Endodermal cell (in vitro differentiated cells): ENCODE measurements at regions not wholly inside any gene's neighbourhood (a gene's known extent, or its start where the extent isn't known, plus 50 kb on each side); places are given as distances from the start of the nearest gene placed in this dataset.
"Not testable (repeated sequence)": the region's sequence is repeated elsewhere in the genome, so short reads cannot be mapped to it uniquely, and the experiment has no call there.

Experiments used
- DNase-seq: peaks from one replicate; pipeline ENCODE4 v3.0.0-alpha.2; 2017
- H3K27ac ChIP-seq: 2 replicates; pipeline ENCODE4 v1.5.1; 2013; ENCODE audit warnings: mild to moderate bottlenecking, low read depth, low read length, moderate library complexity
- H3K27me3 ChIP-seq: 2 replicates; pipeline ENCODE4 v1.6.1; 2013; ENCODE audit warnings: mild to moderate bottlenecking, low read length, moderate library complexity; ENCODE audit not compliant: insufficient read depth, control insufficient read depth, poor library complexity, severe bottlenecking
- H3K36me3 ChIP-seq: 2 replicates; pipeline ENCODE4 v1.7.0; 2013; ENCODE audit warnings: mild to moderate bottlenecking, low read length, moderate library complexity; ENCODE audit not compliant: control insufficient read depth, insufficient read depth
- H3K4me1 ChIP-seq: one replicate; pipeline ENCODE4 v1.7.0; 2013; ENCODE audit warnings: low read length; ENCODE audit not compliant: control insufficient read depth, insufficient read depth
- H3K4me3 ChIP-seq: 2 replicates; pipeline ENCODE4 v1.5.1; 2013; ENCODE audit warnings: mild to moderate bottlenecking, low read length, moderate library complexity
- H3K9ac ChIP-seq: 2 replicates; pipeline ENCODE4 v1.6.1; 2013; ENCODE audit warnings: mild to moderate bottlenecking, low read length, moderate library complexity; ENCODE audit not compliant: poor library complexity, severe bottlenecking; ENCODE audit errors: extremely low read depth
- H3K9me3 ChIP-seq: 2 replicates; pipeline ENCODE4 v1.6.1; 2013; ENCODE audit warnings: mild to moderate bottlenecking, low read length, moderate library complexity; ENCODE audit not compliant: control insufficient read depth
- H3K27ac Mint-ChIP-seq: 2 replicates; pipeline ENCODE4 v1.8.0; 2020; ENCODE audit warnings: mixed read lengths
- H3K27me3 Mint-ChIP-seq: 2 replicates; pipeline ENCODE4 v1.8.0; 2021; ENCODE audit warnings: mild to moderate bottlenecking, mixed read lengths; ENCODE audit not compliant: insufficient read depth
- H3K36me3 Mint-ChIP-seq: 2 replicates; pipeline ENCODE4 v1.8.0; 2020; ENCODE audit warnings: low read depth, mixed read lengths
- H3K4me1 Mint-ChIP-seq: 2 replicates; pipeline ENCODE4 v1.8.0; 2020; ENCODE audit warnings: mixed read lengths
- H3K4me3 Mint-ChIP-seq: 2 replicates; pipeline ENCODE4 v1.8.0; 2020; ENCODE audit warnings: mild to moderate bottlenecking, moderate library complexity, mixed read lengths
- H3K9me3 Mint-ChIP-seq: 2 replicates; pipeline ENCODE4 v1.8.0; 2020; ENCODE audit warnings: mild to moderate bottlenecking, mixed read lengths
- WGBS, 2 experiments: methylation state at CpG; one replicate each; pipeline versions ENCODE4 v1.1.5 to v1.1.7; 2013; ENCODE audit warnings: missing lambda C conversion rate in 2 of 2, mixed read lengths in 1 of 2; ENCODE audit not compliant: insufficient coverage in 1 of 2, insufficient read length in 1 of 2; 5-methylcytosine and 5-hydroxymethylcytosine counted together
- TF ChIP-seq, protein P1 (sequence below): fragments of 200-600 bp; sonication (generic); conservative IDR thresholded peaks from 2 replicates; pipeline ENCODE4 v1.5.0; 2021; ENCODE audit warnings: antibody characterized with exemption, mild to moderate bottlenecking

DNA sequence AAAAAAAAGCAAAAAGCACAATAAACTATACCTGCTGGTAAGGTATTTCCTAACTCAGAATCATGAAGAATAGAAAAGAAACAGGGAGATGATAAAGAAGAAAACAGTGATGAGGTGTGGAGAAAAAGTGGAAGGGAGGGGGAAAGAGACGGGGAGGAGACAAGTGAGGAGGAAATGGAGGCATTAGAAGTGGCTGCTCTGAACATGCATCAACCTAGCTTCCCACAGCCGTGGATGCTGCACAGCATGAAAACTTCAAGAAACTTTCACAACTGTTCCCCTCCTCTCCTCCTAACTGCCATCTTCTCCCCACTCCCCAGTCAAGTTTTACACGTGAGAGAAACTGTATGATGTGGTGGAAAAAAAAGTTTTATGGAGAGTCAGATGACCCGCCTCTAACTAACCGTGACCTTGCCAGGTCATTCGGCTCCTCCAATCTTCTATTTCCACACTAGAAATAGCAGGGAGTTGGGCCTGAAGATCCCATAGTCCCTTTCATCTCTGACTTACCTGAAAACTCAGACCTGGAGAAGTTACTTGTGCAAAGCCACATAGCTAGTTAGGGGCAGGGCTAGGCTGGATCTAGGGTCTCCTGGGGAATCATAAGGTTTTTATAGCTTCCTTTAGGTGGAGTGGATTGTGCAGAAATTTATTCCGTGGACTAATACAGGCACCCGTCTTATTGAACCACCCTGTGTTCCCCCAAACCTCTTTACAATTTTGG is 461.9 kb downstream of the KLF5 start:
- no peak overlapping the region for H3K9ac ChIP-seq
- H3K9me3 ChIP-seq = no peaks in the 10 kb centered on the region
- Mint-ChIP-seq H3K27ac (no peak overlapping the region), H3K9me3 (no peaks in the 10 kb centered on the region), H3K4me1 (no peaks in the 10 kb centered on the region), H3K4me3 (no peak overlapping the region), H3K27me3 (no peaks in the 10 kb centered on the region), H3K36me3 (no peaks in the 10 kb centered on the region)
- H3K4me3 ChIP-seq = no peak overlapping the region
- H3K36me3 ChIP-seq = no peaks in the 10 kb centered on the region
- 88 to 92% methylated on average over 3 to 7 of the region's 8 CpGs for WGBS, 2 experiments
- TF ChIP-seq, protein P1, sequence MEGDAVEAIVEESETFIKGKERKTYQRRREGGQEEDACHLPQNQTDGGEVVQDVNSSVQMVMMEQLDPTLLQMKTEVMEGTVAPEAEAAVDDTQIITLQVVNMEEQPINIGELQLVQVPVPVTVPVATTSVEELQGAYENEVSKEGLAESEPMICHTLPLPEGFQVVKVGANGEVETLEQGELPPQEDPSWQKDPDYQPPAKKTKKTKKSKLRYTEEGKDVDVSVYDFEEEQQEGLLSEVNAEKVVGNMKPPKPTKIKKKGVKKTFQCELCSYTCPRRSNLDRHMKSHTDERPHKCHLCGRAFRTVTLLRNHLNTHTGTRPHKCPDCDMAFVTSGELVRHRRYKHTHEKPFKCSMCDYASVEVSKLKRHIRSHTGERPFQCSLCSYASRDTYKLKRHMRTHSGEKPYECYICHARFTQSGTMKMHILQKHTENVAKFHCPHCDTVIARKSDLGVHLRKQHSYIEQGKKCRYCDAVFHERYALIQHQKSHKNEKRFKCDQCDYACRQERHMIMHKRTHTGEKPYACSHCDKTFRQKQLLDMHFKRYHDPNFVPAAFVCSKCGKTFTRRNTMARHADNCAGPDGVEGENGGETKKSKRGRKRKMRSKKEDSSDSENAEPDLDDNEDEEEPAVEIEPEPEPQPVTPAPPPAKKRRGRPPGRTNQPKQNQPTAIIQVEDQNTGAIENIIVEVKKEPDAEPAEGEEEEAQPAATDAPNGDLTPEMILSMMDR = no peak
- no peaks in the 10 kb centered on the region for H3K27me3 ChIP-seq
- DNase-seq = no peak
- H3K27ac ChIP-seq = no peak overlapping the region
- no peaks in the 10 kb centered on the region for H3K4me1 ChIP-seq

DNA sequence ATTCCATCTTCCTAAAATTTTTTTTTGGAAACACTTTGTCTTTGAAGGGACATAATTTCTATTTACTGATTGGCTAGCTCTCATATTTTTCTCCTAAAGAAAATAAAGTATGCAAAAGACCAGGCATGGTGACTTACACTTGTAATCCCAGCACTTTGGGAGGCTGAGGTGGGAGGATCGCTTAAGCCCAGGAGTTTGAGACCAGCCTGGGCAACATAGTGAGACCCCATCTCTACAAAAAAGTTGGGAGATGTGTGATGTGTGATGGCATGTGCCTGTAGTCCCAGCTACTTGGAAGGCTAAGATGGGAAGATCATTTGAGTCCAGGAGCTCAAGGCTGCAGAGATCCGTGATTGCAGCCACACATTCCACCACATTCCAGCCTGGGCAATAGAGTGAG is 461.3 kb downstream of the KLF5 start:
- 74 to 100% methylated on average over 1 to 2 of the region's 2 CpGs for WGBS, 2 experiments

DNA sequence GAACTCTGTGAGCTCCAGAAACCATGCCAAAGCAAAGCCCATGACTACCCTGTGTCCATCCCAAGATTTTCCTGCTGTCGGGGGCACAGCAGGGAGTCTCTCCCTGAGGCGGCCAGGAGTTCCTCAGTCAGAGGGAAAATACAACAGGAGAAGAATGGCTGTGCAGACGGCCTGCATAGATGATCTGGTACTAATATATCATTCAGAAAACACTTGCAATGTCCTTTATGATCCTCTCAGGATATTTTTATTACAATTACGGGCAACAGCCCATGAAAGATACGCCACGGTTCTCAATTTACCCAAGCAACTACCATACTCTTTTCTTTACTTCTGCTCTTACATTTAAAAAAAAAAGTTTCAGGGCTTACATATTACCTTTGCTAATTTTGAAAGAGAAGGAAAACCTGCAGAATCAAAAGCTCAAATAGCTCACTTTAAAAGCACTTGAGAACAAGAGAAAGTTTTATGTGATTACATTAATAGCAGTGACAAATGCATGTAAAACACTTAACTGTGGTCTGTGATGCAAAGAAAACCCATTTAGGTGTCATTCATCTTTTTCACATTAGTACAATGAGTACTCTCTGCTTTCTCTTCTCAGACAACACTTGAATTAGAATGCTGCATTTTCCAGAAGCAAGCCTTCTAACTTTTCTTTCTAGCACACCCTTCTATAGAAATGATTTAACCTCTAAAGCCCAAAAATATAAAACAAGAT is 460.8 kb downstream of the KLF5 start:
- H3K4me1 Mint-ChIP-seq = no peaks in the 10 kb centered on the region
- Histone ChIP-seq H3K27ac (no peak overlapping the region), H3K9ac (no peak overlapping the region), H3K27me3 (no peaks in the 10 kb centered on the region), H3K4me1 (no peaks in the 10 kb centered on the region), H3K36me3 (no peaks in the 10 kb centered on the region), H3K4me3 (no peak overlapping the region), H3K9me3 (no peaks in the 10 kb centered on the region)
- TF ChIP-seq, protein P1 = no peak
- H3K9me3 Mint-ChIP-seq = no peaks in the 10 kb centered on the region
- no peaks in the 10 kb centered on the region for H3K27me3 Mint-ChIP-seq
- H3K4me3 Mint-ChIP-seq = no peak overlapping the region
- no peak overlapping the region for H3K27ac Mint-ChIP-seq
- WGBS, 2 experiments = 80 to 84% methylated on average over 5 to 6 of the region's 6 CpGs
- DNase-seq = no peak
- H3K36me3 Mint-ChIP-seq = no peaks in the 10 kb centered on the region

More for the DNA sequence above, 461.3 kb downstream of the KLF5 start:
- not testable (repeated sequence) for H3K4me1 Mint-ChIP-seq, H3K9ac ChIP-seq, H3K4me3 ChIP-seq, H3K4me3 Mint-ChIP-seq, H3K27me3 ChIP-seq, H3K27ac ChIP-seq, H3K27me3 Mint-ChIP-seq, H3K9me3 ChIP-seq, H3K9me3 Mint-ChIP-seq, DNase-seq, H3K36me3 ChIP-seq, H3K36me3 Mint-ChIP-seq, H3K4me1 ChIP-seq, H3K27ac Mint-ChIP-seq
